Smooth muscle cell (in vitro differentiated cells): ENCODE measurements at regions not wholly inside any gene's neighbourhood (a gene's known extent, or its start where the extent isn't known, plus 50 kb on each side); places are given as distances from the start of the nearest gene placed in this dataset.

Experiments used
- DNase-seq: peaks from one replicate; lab custom pipeline; 2025; ENCODE audit not compliant: unreplicated experiment; lab: John Stamatoyannopoulos, UW
- H2AFZ ChIP-seq: fragments of 200-600 bp; sonication (generic); 2 replicates; pipeline ENCODE4 v1.6.0; 2016; ENCODE audit warnings: antibody characterized with exemption, low read depth, mild to moderate bottlenecking
- H3F3A ChIP-seq: fragments of 200-600 bp; sonication (generic); 2 replicates; pipeline ENCODE4 v1.6.0; 2017; ENCODE audit warnings: antibody characterized with exemption, low read depth
- H3K27ac ChIP-seq: fragments of 200-600 bp; sonication (generic); 2 replicates; pipeline ENCODE4 v1.5.1; 2016; ENCODE audit warnings: low read depth, mild to moderate bottlenecking
- H3K27me3 ChIP-seq: fragments of 200-600 bp; sonication (generic); 2 replicates; pipeline ENCODE4 v1.6.1; 2016; ENCODE audit warnings: low read depth, mild to moderate bottlenecking
- H3K36me3 ChIP-seq: fragments of 200-600 bp; sonication (generic); 2 replicates; pipeline ENCODE4 v1.5.1; 2016; ENCODE audit warnings: low read depth
- H3K4me1 ChIP-seq: fragments of 200-600 bp; sonication (generic); 2 replicates; pipeline ENCODE4 v1.5.1; 2016; ENCODE audit warnings: low read depth
- H3K4me2 ChIP-seq: fragments of 200-600 bp; sonication (generic); 2 replicates; pipeline ENCODE4 v1.6.0; 2016; ENCODE audit warnings: mild to moderate bottlenecking
- H3K4me3 ChIP-seq: fragments of 200-600 bp; sonication (generic); 2 replicates; pipeline ENCODE4 v1.5.1; 2016; ENCODE audit warnings: mild to moderate bottlenecking
- H3K79me2 ChIP-seq: fragments of 200-600 bp; sonication (generic); 2 replicates; pipeline ENCODE4 v1.6.0; 2016; ENCODE audit warnings: low read depth, mild to moderate bottlenecking
- H3K9ac ChIP-seq: fragments of 200-600 bp; sonication (generic); 2 replicates; pipeline ENCODE4 v1.6.0; 2016; ENCODE audit warnings: low read depth
- H3K9me3 ChIP-seq: fragments of 200-600 bp; sonication (generic); replicated peaks from 2 replicates; pipeline ENCODE4 v1.5.1; 2016; ENCODE audit warnings: low read depth
- H4K20me1 ChIP-seq: fragments of 200-600 bp; sonication (generic); 2 replicates; pipeline ENCODE4 v1.6.0; 2016; ENCODE audit warnings: low read depth
- WGBS: methylation state at CpG from one replicate; pipeline ENCODE4 v1.1.7; 2016; ENCODE audit warnings: low lambda C conversion rate; 5-methylcytosine and 5-hydroxymethylcytosine counted together
- TF ChIP-seq, protein P1 (sequence below): fragments of 200-600 bp; sonication (generic); IDR thresholded peaks from 2 replicates; pipeline ENCODE4 v1.5.1; 2017; ENCODE audit warnings: borderline replicate concordance, mild to moderate bottlenecking, antibody characterized with exemption; ENCODE audit not compliant: insufficient read depth, poor library complexity, severe bottlenecking

DNA sequence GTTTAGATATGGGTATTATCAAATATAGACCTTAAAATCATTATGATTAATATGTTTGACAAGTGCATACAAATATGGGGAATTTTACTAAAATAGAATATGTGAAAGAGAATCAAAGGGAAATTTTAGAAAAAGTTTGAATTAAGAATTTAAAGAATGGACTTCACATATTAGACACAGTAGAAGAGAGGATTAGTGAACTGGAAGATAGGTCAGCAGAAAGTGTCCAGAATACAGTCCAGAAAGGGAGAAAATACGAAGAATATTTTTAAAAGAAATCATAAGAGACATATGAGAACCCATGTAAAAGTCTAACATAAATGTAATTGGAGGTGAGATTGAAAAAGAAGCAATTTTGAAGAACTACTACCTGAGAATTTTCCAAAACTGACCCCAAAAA lies 139.9 kb downstream of the DTWD1 start:
- WGBS = 90% methylated on average over 1 of the region's 1 CpG
- no peak overlapping the region for H3K27ac ChIP-seq
- no peaks in the 10 kb centered on the region for H3K27me3 ChIP-seq
- H3K4me3 ChIP-seq = no peak overlapping the region
- no peaks in the 10 kb centered on the region for H3F3A ChIP-seq
- no peak for DNase-seq
- TF ChIP-seq, protein P1, sequence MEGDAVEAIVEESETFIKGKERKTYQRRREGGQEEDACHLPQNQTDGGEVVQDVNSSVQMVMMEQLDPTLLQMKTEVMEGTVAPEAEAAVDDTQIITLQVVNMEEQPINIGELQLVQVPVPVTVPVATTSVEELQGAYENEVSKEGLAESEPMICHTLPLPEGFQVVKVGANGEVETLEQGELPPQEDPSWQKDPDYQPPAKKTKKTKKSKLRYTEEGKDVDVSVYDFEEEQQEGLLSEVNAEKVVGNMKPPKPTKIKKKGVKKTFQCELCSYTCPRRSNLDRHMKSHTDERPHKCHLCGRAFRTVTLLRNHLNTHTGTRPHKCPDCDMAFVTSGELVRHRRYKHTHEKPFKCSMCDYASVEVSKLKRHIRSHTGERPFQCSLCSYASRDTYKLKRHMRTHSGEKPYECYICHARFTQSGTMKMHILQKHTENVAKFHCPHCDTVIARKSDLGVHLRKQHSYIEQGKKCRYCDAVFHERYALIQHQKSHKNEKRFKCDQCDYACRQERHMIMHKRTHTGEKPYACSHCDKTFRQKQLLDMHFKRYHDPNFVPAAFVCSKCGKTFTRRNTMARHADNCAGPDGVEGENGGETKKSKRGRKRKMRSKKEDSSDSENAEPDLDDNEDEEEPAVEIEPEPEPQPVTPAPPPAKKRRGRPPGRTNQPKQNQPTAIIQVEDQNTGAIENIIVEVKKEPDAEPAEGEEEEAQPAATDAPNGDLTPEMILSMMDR = no peak
- H3K79me2 ChIP-seq = no peaks in the 10 kb centered on the region
- H3K4me2 ChIP-seq = no peak overlapping the region
- peaks cover 9% of the 10 kb centered on the region for H3K36me3 ChIP-seq
- H3K9ac ChIP-seq = no peak overlapping the region
- no peak overlapping the region for H2AFZ ChIP-seq
- no peaks in the 10 kb centered on the region for H3K4me1 ChIP-seq
- H3K9me3 ChIP-seq = peaks cover 12% of the 10 kb centered on the region
- no peaks in the 10 kb centered on the region for H4K20me1 ChIP-seq

- WGBS = 73% methylated on average over 1 of the region's 1 CpG
- H3K9ac ChIP-seq = no peak overlapping the region
- no peak overlapping the region for H3K4me2 ChIP-seq
- H4K20me1 ChIP-seq = no peaks in the 10 kb centered on the region
- no peaks in the 10 kb centered on the region for H3F3A ChIP-seq
- H3K79me2 ChIP-seq = no peaks in the 10 kb centered on the region
- TF ChIP-seq, protein P1 = no peak
- no peaks in the 10 kb centered on the region for H3K4me1 ChIP-seq
- no peak for DNase-seq
- no peaks in the 10 kb centered on the region for H3K9me3 ChIP-seq
- no peak overlapping the region for H3K27ac ChIP-seq
- H2AFZ ChIP-seq = no peak overlapping the region
- H3K27me3 ChIP-seq = no peaks in the 10 kb centered on the region
- no peak overlapping the region for H3K4me3 ChIP-seq
- H3K36me3 ChIP-seq = no peaks in the 10 kb centered on the region
These were observed 148.4 kb downstream of the DTWD1 start for GRCh38 chr15:49769225-49769624.

GRCh38 chr15:49789436-49789835 lies 168.6 kb downstream of the DTWD1 start:
- H3K4me1 ChIP-seq = no peaks in the 10 kb centered on the region
- peaks cover 27% of the 10 kb centered on the region for H3K9me3 ChIP-seq
- H3K27me3 ChIP-seq = no peaks in the 10 kb centered on the region
- no peaks in the 10 kb centered on the region for H4K20me1 ChIP-seq
- H3K9ac ChIP-seq = no peak overlapping the region
- TF ChIP-seq, protein P1 = no peak
- peaks cover 3% of the 10 kb centered on the region for H3F3A ChIP-seq
- no peak overlapping the region for H2AFZ ChIP-seq
- no peaks in the 10 kb centered on the region for H3K36me3 ChIP-seq
- H3K4me3 ChIP-seq = no peak overlapping the region
- no peak overlapping the region for H3K27ac ChIP-seq
- H3K4me2 ChIP-seq = no peak overlapping the region
- H3K79me2 ChIP-seq = no peaks in the 10 kb centered on the region
- no peak for DNase-seq

GRCh38 chr15:49793943-49794342 lies 173.1 kb downstream of the DTWD1 start:
- 93% methylated on average over 14 of the region's 14 CpGs for WGBS

More at GRCh38 chr15:49793943-49794342, 173.1 kb downstream of the DTWD1 start:
- Histone ChIP-seq H3K9ac (no peak overlapping the region), H3K4me1 (no peaks in the 10 kb centered on the region), H4K20me1 (no peaks in the 10 kb centered on the region), H3K4me3 (no peak overlapping the region), H3K4me2 (no peak overlapping the region), H3K9me3 (peaks cover 14% of the 10 kb centered on the region), H3K27me3 (no peaks in the 10 kb centered on the region), H3F3A (peaks cover 3% of the 10 kb centered on the region), H3K79me2 (no peaks in the 10 kb centered on the region), H3K27ac (no peak overlapping the region), H3K36me3 (no peaks in the 10 kb centered on the region), H2AFZ (no peak overlapping the region)
- TF ChIP-seq, protein P1 = no peak
- DNase-seq = no peak
